ENCODE measurements at regions not wholly inside any gene's neighbourhood (a gene's known extent, or its start where the extent isn't known, plus 50 kb on each side); places are given as distances from the start of the nearest gene placed in this dataset.
A peak's percentile ranks its signal among the peaks of the same experiment; 100 is the strongest.

DNA sequence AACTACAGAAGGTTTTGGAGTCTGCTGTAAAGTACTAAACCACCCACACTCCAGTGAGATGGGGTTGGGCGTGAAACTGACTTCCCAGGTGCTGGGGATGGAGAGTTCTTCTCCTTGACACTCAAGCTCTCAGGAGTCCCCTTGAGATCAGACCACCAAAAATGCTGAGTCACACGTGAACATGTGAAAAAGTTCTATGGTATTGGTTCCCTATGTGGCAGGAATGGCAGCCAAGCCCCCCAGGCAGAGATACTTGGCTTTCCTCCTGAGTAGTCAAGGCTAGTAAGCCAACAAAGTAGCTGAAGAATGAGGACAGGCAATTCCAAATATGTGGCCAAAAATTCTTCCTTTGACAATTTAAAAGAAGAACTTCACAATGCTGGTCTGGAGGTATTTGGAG, 222.0 kb upstream of the ADAMTS3 start:
- TF ChIP-seq, protein P1, sequence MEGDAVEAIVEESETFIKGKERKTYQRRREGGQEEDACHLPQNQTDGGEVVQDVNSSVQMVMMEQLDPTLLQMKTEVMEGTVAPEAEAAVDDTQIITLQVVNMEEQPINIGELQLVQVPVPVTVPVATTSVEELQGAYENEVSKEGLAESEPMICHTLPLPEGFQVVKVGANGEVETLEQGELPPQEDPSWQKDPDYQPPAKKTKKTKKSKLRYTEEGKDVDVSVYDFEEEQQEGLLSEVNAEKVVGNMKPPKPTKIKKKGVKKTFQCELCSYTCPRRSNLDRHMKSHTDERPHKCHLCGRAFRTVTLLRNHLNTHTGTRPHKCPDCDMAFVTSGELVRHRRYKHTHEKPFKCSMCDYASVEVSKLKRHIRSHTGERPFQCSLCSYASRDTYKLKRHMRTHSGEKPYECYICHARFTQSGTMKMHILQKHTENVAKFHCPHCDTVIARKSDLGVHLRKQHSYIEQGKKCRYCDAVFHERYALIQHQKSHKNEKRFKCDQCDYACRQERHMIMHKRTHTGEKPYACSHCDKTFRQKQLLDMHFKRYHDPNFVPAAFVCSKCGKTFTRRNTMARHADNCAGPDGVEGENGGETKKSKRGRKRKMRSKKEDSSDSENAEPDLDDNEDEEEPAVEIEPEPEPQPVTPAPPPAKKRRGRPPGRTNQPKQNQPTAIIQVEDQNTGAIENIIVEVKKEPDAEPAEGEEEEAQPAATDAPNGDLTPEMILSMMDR (IDR thresholded peaks at IDR 0.05; ENCODE audit: control insufficient read depth, insufficient read depth, low read depth, low read length, missing control alignments), result no peak
- H3K4me3 ChIP-seq (ENCODE audit: control insufficient read depth, low read depth, low read length), result no peak overlapping the region
- DNase-seq (ENCODE audit: low read depth), result no peak

DNA sequence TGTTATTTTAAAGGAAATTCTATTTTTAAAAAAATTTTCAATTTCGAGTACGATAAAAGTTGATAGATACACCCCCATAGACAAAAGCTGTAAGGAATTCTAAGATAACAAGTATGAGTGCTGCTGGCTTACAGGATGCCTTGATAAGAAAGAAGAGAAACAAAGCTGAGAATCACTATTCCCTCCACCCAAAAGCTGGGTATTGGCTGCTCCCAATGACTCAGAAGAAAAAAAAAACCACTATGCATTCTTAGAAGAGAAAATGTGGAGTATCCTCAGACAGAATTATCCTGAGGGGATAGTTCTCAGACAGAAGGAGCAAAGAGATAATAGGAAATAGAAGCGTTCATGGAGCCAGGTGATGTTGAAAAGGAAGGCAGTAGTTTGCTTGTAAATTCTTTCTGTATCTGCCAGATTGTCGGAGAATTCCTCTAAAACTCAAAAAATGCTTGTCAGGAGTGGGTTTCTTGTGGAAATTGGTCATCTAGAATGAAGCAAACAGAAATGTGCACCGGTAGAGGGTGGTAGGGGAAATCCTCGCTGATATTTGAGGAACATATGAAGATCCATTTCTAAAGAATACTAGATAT, 217.5 kb upstream of the ADAMTS3 start:
- no peak overlapping the region for H3K4me3 ChIP-seq (ENCODE audit: control insufficient read depth, low read depth, low read length)
- TF ChIP-seq, protein P1 (IDR thresholded peaks at IDR 0.05; ENCODE audit: control insufficient read depth, insufficient read depth, low read depth, low read length, missing control alignments), result no peak
- DNase-seq (ENCODE audit: low read depth), result no peak

DNA sequence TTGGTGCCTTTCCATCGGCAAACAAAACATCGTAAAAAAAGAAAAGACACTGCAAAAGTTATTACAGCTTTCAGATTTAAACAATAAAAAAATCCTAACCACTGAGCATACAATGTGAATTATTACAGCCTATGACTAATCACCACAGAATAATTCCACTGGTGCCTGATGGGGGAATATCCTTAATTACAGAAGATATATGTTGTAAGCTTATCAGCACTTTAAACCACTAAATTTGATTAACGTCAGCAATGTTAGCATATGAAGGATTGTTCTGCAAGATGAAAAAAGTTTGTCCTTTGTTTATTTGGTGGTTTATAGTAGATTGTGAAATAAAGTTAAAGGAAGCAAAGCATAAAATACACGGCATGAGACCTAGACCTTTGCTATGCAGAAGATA, 210.2 kb upstream of the ADAMTS3 start:
- peak; percentile 95 for DNase-seq (ENCODE audit: low read depth)
- H3K4me3 ChIP-seq (ENCODE audit: control insufficient read depth, low read depth, low read length), result no peak overlapping the region
- TF ChIP-seq, protein P1 (IDR thresholded peaks at IDR 0.05; ENCODE audit: control insufficient read depth, insufficient read depth, low read depth, low read length, missing control alignments), result no peak

DNA sequence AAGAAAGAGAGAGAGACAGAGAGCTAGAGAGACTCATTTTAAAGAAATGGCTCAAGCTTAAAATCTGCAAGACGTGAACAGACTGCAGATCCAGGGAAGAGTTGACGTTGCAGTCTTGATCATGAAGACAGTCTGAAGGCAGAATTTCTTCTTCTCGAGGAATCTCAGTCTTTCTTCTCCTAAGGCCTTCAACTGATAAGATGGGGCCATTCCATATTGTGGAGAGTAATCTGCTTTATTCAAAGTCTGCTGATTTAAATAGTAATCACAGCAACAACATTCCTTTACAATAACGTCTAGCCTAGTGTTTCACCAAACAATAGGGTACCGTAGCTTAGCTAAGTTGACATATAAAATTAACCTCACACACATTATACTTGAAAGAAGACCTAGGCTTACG, 208.4 kb upstream of the ADAMTS3 start:
- H3K4me3 ChIP-seq (ENCODE audit: control insufficient read depth, low read depth, low read length), result no peak overlapping the region
- TF ChIP-seq, protein P1 (IDR thresholded peaks at IDR 0.05; ENCODE audit: control insufficient read depth, insufficient read depth, low read depth, low read length, missing control alignments), result no peak
- no peak for DNase-seq (ENCODE audit: low read depth)

DNA sequence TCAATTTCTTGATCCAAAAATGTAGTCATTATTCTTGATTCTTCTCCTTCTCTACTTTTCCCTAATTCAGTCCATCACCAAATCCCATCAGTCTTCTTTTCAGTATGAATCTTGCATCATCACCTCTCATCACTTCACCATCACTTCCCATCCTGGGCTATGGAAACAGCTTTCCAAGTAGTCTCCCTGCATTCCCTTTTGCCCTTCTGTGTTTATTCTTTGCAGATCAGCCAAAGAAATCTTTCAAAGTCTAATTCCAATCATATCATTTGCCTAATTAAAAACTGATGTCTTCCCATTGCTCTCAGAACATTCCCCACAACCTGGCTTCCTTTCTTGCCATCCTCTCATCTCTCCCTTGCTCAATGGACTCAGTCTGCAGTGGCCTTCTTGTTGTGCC, 201.7 kb upstream of the ADAMTS3 start:
- H3K4me3 ChIP-seq (ENCODE audit: control insufficient read depth, low read depth, low read length), result no peak overlapping the region
- peak; percentile 62 for DNase-seq (ENCODE audit: low read depth)
- TF ChIP-seq, protein P1 (IDR thresholded peaks at IDR 0.05; ENCODE audit: control insufficient read depth, insufficient read depth, low read depth, low read length, missing control alignments), result no peak

DNA sequence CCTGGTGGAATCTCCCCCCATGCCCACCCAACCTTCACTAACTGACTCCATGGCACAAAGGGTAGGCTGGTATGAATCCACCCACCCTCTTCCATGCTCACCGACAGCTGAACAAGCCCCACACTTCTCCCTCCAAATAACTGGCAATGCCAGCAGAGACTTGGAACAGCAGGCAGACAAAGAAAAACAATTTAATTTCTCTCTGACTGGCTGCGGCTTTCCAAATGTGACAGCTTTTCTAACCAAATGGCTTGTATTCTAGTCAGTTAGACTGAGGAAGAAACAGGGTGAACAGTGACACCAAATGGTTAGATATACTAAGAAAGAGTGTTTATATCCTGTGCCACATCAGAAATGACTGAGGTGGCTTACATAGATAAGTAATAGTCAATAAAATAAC, 199.3 kb upstream of the ADAMTS3 start:
- H3K4me3 ChIP-seq (ENCODE audit: control insufficient read depth, low read depth, low read length), result no peak overlapping the region
- DNase-seq (ENCODE audit: low read depth), result no peak
- TF ChIP-seq, protein P1 (IDR thresholded peaks at IDR 0.05; ENCODE audit: control insufficient read depth, insufficient read depth, low read depth, low read length, missing control alignments), result no peak

Measured in AG09309 (cell line).